HG02763 (cell line): ENCODE measurements at regions not wholly inside any gene's neighbourhood (a gene's known extent, or its start where the extent isn't known, plus 50 kb on each side); places are given as distances from the start of the nearest gene placed in this dataset.
"Not testable (repeated sequence)": the region's sequence is repeated elsewhere in the genome, so short reads cannot be mapped to it uniquely, and the experiment has no call there.

Source experiments
- ATAC-seq: cut with Tn5 transposase; IDR thresholded peaks from one replicate; pipeline ENCODE4 v1.9.1; 2021; ENCODE audit warnings: mild to moderate bottlenecking, moderate library complexity; ENCODE audit not compliant: unreplicated experiment

GRCh38 chr11:23620617-23621016, 760.3 kb upstream of the CCDC179 start:
- no peak for ATAC-seq

- ATAC-seq, result no peak
Measured at GRCh38 chr11:23632293-23632692, 772.0 kb upstream of the CCDC179 start.

GRCh38 chr11:23644443-23644842, 784.2 kb upstream of the CCDC179 start:
- ATAC-seq, result no peak

- not testable (repeated sequence) for ATAC-seq
Measured at GRCh38 chr11:23652336-23652735, 792.1 kb upstream of the CCDC179 start.

- no peak for ATAC-seq
Measured at GRCh38 chr11:23653071-23653675, 792.9 kb upstream of the CCDC179 start.

GRCh38 chr11:23668324-23668723, 808.0 kb upstream of the CCDC179 start:
- no peak for ATAC-seq

- no peak for ATAC-seq
Measured at GRCh38 chr11:23673366-23673765, 813.1 kb upstream of the CCDC179 start.

GRCh38 chr11:23674866-23675265, 814.6 kb upstream of the CCDC179 start:
- ATAC-seq, result no peak

GRCh38 chr11:23679041-23679440, 817.8 kb upstream of the LUZP2 start:
- no peak for ATAC-seq

GRCh38 chr11:23679981-23680380, 816.9 kb upstream of the LUZP2 start:
- ATAC-seq, result no peak

- ATAC-seq, result no peak
Measured at GRCh38 chr11:23680488-23681230, 816.2 kb upstream of the LUZP2 start.

- ATAC-seq, result no peak
Measured at GRCh38 chr11:23684701-23685100, 812.2 kb upstream of the LUZP2 start.

- no peak for ATAC-seq
Measured at GRCh38 chr11:23687991-23688390, 808.9 kb upstream of the LUZP2 start.

GRCh38 chr11:23688411-23688810, 808.4 kb upstream of the LUZP2 start:
- no peak for ATAC-seq

GRCh38 chr11:23688835-23689234, 808.0 kb upstream of the LUZP2 start:
- no peak for ATAC-seq

- ATAC-seq, result no peak
Measured at GRCh38 chr11:23696688-23697415, 800.0 kb upstream of the LUZP2 start.

- ATAC-seq, result no peak
Measured at GRCh38 chr11:23704183-23704582, 792.7 kb upstream of the LUZP2 start.

- no peak for ATAC-seq
Measured at GRCh38 chr11:23711981-23712380, 784.9 kb upstream of the LUZP2 start.

- ATAC-seq, result no peak
Measured at GRCh38 chr11:23719016-23719415, 777.8 kb upstream of the LUZP2 start.

GRCh38 chr11:23723861-23724260, 773.0 kb upstream of the LUZP2 start:
- ATAC-seq, result no peak

- no peak for ATAC-seq
Measured at GRCh38 chr11:23725752-23726151, 771.1 kb upstream of the LUZP2 start.

GRCh38 chr11:23727387-23727786, 769.5 kb upstream of the LUZP2 start:
- ATAC-seq, result no peak
